ENCODE measurements at regions not wholly inside any gene's neighbourhood (a gene's known extent, or its start where the extent isn't known, plus 50 kb on each side); places are given as distances from the start of the nearest gene placed in this dataset.

DNA sequence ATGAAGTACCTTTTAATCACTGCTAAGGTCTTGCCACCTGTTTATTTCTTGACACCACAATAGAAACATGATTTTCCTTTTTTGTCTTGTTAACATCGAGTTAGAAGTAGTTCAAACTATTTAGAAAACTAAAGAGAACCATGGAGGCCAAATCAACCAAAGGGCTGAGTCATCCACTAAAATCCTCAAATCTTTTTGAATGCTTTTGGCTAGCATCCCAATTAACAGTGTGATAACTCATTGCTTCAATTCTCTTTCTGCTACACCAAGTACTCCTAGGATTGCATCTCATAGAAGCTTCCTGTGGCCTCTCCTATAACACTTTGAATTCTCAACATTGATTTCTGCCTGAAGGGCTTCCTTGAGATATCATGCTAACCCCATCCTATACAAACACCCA lies 159.9 kb upstream of the MMADHC start:
- TF ChIP-seq, protein P1, sequence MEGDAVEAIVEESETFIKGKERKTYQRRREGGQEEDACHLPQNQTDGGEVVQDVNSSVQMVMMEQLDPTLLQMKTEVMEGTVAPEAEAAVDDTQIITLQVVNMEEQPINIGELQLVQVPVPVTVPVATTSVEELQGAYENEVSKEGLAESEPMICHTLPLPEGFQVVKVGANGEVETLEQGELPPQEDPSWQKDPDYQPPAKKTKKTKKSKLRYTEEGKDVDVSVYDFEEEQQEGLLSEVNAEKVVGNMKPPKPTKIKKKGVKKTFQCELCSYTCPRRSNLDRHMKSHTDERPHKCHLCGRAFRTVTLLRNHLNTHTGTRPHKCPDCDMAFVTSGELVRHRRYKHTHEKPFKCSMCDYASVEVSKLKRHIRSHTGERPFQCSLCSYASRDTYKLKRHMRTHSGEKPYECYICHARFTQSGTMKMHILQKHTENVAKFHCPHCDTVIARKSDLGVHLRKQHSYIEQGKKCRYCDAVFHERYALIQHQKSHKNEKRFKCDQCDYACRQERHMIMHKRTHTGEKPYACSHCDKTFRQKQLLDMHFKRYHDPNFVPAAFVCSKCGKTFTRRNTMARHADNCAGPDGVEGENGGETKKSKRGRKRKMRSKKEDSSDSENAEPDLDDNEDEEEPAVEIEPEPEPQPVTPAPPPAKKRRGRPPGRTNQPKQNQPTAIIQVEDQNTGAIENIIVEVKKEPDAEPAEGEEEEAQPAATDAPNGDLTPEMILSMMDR (IDR thresholded peaks at IDR 0.05; ENCODE audit: low read length), result no peak
- no peak for TF ChIP-seq EZH2 (IDR thresholded peaks at IDR 0.05; ENCODE audit: borderline replicate concordance, low read length)
